ENCODE measurements at regions not wholly inside any gene's neighbourhood (a gene's known extent, or its start where the extent isn't known, plus 50 kb on each side); places are given as distances from the start of the nearest gene placed in this dataset.

GRCh38 chr1:9456833-9457232 is 82.4 kb upstream of the SLC25A33 start:
- TF ChIP-seq CTCF (IDR thresholded peaks at IDR 0.05) (no peak), POLR2A (IDR thresholded peaks at IDR 0.05) (no peak)

All from body of pancreas (tissue), 4 donors.